Astrocyte (in vitro differentiated cells and primary cell): ENCODE measurements at regions not wholly inside any gene's neighbourhood (a gene's known extent, or its start where the extent isn't known, plus 50 kb on each side); places are given as distances from the start of the nearest gene placed in this dataset.
"Not testable (repeated sequence)": the region's sequence is repeated elsewhere in the genome, so short reads cannot be mapped to it uniquely, and the experiment has no call there.

ENCODE experiments used
- EZH2 ChIP-seq: IDR thresholded peaks from 2 replicates; pipeline ENCODE4 v1.6.1; 2012; ENCODE audit warnings: mild to moderate bottlenecking, low read length, inconsistent platforms; ENCODE audit not compliant: insufficient read depth
- TF ChIP-seq, protein P1 (sequence below): IDR thresholded peaks from 2 replicates; pipeline ENCODE4 v1.5.1; 2011; ENCODE audit warnings: low read depth, mild to moderate bottlenecking, inconsistent platforms, low read length, moderate library complexity; ENCODE audit not compliant: insufficient read depth

GRCh38 chr17:16866841-16867240 lies 105.1 kb downstream of the TNFRSF13B start:
- TF ChIP-seq, protein P1, sequence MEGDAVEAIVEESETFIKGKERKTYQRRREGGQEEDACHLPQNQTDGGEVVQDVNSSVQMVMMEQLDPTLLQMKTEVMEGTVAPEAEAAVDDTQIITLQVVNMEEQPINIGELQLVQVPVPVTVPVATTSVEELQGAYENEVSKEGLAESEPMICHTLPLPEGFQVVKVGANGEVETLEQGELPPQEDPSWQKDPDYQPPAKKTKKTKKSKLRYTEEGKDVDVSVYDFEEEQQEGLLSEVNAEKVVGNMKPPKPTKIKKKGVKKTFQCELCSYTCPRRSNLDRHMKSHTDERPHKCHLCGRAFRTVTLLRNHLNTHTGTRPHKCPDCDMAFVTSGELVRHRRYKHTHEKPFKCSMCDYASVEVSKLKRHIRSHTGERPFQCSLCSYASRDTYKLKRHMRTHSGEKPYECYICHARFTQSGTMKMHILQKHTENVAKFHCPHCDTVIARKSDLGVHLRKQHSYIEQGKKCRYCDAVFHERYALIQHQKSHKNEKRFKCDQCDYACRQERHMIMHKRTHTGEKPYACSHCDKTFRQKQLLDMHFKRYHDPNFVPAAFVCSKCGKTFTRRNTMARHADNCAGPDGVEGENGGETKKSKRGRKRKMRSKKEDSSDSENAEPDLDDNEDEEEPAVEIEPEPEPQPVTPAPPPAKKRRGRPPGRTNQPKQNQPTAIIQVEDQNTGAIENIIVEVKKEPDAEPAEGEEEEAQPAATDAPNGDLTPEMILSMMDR = not testable (repeated sequence)
- not testable (repeated sequence) for TF ChIP-seq EZH2
